Peyer's patch (tissue), 4 donors: ENCODE measurements at regions not wholly inside any gene's neighbourhood (a gene's known extent, or its start where the extent isn't known, plus 50 kb on each side); places are given as distances from the start of the nearest gene placed in this dataset.

ENCODE experiments used
- CTCF ChIP-seq, 6 experiments: fragments of 450-650 bp in 4 of 6; fragments of 200-600 bp in 2 of 6; sonication (generic) in 1 of 6; IDR thresholded peaks; one replicate each; pipeline ENCODE4 v1.5.1; 2017 to 2019; ENCODE audit warnings: antibody characterized with exemption in 6 of 6, mild to moderate bottlenecking in 3 of 6, moderate library complexity in 1 of 6
- POLR2A ChIP-seq, 2 donors: fragments of 450-650 bp; IDR thresholded peaks; one replicate each; pipeline ENCODE4 v1.5.1; 2017; ENCODE audit warnings: antibody characterized with exemption in 2 of 2, mild to moderate bottlenecking in 2 of 2, moderate library complexity in 2 of 2

GRCh38 chr12:13288937-13289652, 92.6 kb downstream of the EMP1 start:
- TF ChIP-seq CTCF (IDR thresholded peaks at IDR 0.05) (no peak), POLR2A (IDR thresholded peaks at IDR 0.05) (no peak)
